ENCODE measurements at regions not wholly inside any gene's neighbourhood (a gene's known extent, or its start where the extent isn't known, plus 50 kb on each side); places are given as distances from the start of the nearest gene placed in this dataset.
"Not testable (repeated sequence)": the region's sequence is repeated elsewhere in the genome, so short reads cannot be mapped to it uniquely, and the experiment has no call there.

- H3K4me3 ChIP-seq (ENCODE audit: low read depth, low read length), result no peak overlapping the region
- DNase-seq (ENCODE audit: low read depth), result no peak
- ChIA-PET CTCF (no interaction called here), POLR2A (no interaction called here)
- no peaks in the 10 kb centered on the region for H3K36me3 ChIP-seq (ENCODE audit: control insufficient read depth, insufficient read depth, low read length)
- TF ChIP-seq CTCF (IDR thresholded peaks at IDR 0.05; ENCODE audit: insufficient read depth, low read depth, low read length), result no peak
- H3K27me3 ChIP-seq (ENCODE audit: control insufficient read depth, insufficient read depth, low read length), result no peaks in the 10 kb centered on the region
These were observed 162.7 kb downstream of the ZNF648 start for GRCh38 chr1:181898773-181899172.

- no peak for DNase-seq (ENCODE audit: low read depth)
- Histone ChIP-seq H3K4me3 (ENCODE audit: low read depth, low read length) (no peak overlapping the region), H3K27me3 (ENCODE audit: control insufficient read depth, insufficient read depth, low read length) (no peaks in the 10 kb centered on the region), H3K36me3 (ENCODE audit: control insufficient read depth, insufficient read depth, low read length) (no peaks in the 10 kb centered on the region)
- POLR2A ChIA-PET, result no interaction called here
- CTCF ChIA-PET, result no interaction called here
- no peak for TF ChIP-seq CTCF (IDR thresholded peaks at IDR 0.05; ENCODE audit: insufficient read depth, low read depth, low read length)
These were observed 164.7 kb downstream of the ZNF648 start for GRCh38 chr1:181896824-181897223.

- Histone ChIP-seq H3K4me3 (ENCODE audit: low read depth, low read length) (no peak overlapping the region), H3K36me3 (ENCODE audit: control insufficient read depth, insufficient read depth, low read length) (no peaks in the 10 kb centered on the region), H3K27me3 (ENCODE audit: control insufficient read depth, insufficient read depth, low read length) (no peaks in the 10 kb centered on the region)
- CTCF ChIA-PET, result no interaction called here
- POLR2A ChIA-PET, result no interaction called here
- TF ChIP-seq CTCF (IDR thresholded peaks at IDR 0.05; ENCODE audit: insufficient read depth, low read depth, low read length), result no peak
- DNase-seq (ENCODE audit: low read depth), result no peak
These were observed 167.1 kb downstream of the ZNF648 start for GRCh38 chr1:181894439-181894859.

- no peak for TF ChIP-seq CTCF (IDR thresholded peaks at IDR 0.05; ENCODE audit: insufficient read depth, low read depth, low read length)
- POLR2A ChIA-PET, result no interaction called here
- CTCF ChIA-PET, result no interaction called here
- Histone ChIP-seq H3K36me3 (ENCODE audit: control insufficient read depth, insufficient read depth, low read length) (no peaks in the 10 kb centered on the region), H3K4me3 (ENCODE audit: low read depth, low read length) (no peak overlapping the region), H3K27me3 (ENCODE audit: control insufficient read depth, insufficient read depth, low read length) (no peaks in the 10 kb centered on the region)
- no peak for DNase-seq (ENCODE audit: low read depth)
These were observed 167.6 kb downstream of the ZNF648 start for GRCh38 chr1:181893937-181894336.

GRCh38 chr1:181893150-181893549 lies 168.4 kb downstream of the ZNF648 start:
- POLR2A ChIA-PET; H3K36me3 ChIP-seq (ENCODE audit: control insufficient read depth, insufficient read depth, low read length); H3K27me3 ChIP-seq (ENCODE audit: control insufficient read depth, insufficient read depth, low read length); H3K4me3 ChIP-seq (ENCODE audit: low read depth, low read length); CTCF ChIA-PET; DNase-seq (ENCODE audit: low read depth): not testable (repeated sequence)

- TF ChIP-seq CTCF (IDR thresholded peaks at IDR 0.05; ENCODE audit: insufficient read depth, low read depth, low read length), result no peak
- Histone ChIP-seq H3K4me3 (ENCODE audit: low read depth, low read length) (no peak overlapping the region), H3K27me3 (ENCODE audit: control insufficient read depth, insufficient read depth, low read length) (no peaks in the 10 kb centered on the region), H3K36me3 (ENCODE audit: control insufficient read depth, insufficient read depth, low read length) (no peaks in the 10 kb centered on the region)
- DNase-seq (ENCODE audit: low read depth), result no peak
- ChIA-PET CTCF (no interaction called here), POLR2A (no interaction called here)
These were observed 188.9 kb downstream of the ZNF648 start for GRCh38 chr1:181872562-181872961.

All from BJ (cell line).